ENCODE measurements at regions not wholly inside any gene's neighbourhood (a gene's known extent, or its start where the extent isn't known, plus 50 kb on each side); places are given as distances from the start of the nearest gene placed in this dataset.

DNA sequence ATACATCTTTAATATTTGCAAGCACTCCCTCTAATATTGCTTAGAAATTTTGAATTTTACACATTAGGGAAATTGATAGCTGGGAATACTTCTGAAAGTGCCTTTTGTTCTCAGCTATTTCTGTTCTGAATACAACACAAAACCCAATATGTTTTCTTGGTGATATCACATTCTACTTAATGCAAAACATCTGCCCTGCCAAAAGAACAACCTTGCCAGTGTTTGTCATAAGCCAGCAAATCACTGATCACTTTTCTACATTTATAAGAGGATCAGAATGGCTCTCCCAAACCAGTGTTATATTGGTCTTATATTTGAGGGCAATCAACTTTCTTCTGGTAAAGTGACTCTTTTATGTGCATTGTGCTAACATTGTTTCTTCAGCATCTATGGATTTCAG lies 126.8 kb upstream of the APOOL start:
- Mint-ChIP-seq H3K9me3 (no peaks in the 10 kb centered on the region), H3K36me3 (ENCODE audit: low read depth) (no peaks in the 10 kb centered on the region), H3K4me1 (ENCODE audit: low read depth) (no peaks in the 10 kb centered on the region), H3K27ac (no peak overlapping the region), H3K27me3 (no peaks in the 10 kb centered on the region), H3K4me3 (no peak overlapping the region)
- H3K4me1 ChIP-seq (ENCODE audit: insufficient read depth, low read length): no peaks in the 10 kb centered on the region
- no peak for DNase-seq
- ATAC-seq (ENCODE audit: poor library complexity): no peak
- no peaks in the 10 kb centered on the region for H3K36me3 ChIP-seq (ENCODE audit: insufficient read depth, low read length)
- ChIA-PET CTCF (no interaction called here), POLR2A (no interaction called here)
- H3K27me3 ChIP-seq (ENCODE audit: control insufficient read depth in 1 of 2, insufficient read depth in 2 of 2, low read length in 2 of 2): no peaks in the 10 kb centered on the region
- intact Hi-C loops (cut with DNase I, micrococcal nuclease): no loop called here
- H3K4me3 ChIP-seq (ENCODE audit: low read length): no peak overlapping the region
- no peaks in the 10 kb centered on the region for H3K9me3 ChIP-seq (ENCODE audit: control insufficient read depth in 1 of 2, insufficient read depth in 1 of 2, low read length in 2 of 2)
- no peak overlapping the region for H3K27ac ChIP-seq (ENCODE audit: low read depth in 1 of 2, low read length in 2 of 2)
- TF ChIP-seq, protein P1, sequence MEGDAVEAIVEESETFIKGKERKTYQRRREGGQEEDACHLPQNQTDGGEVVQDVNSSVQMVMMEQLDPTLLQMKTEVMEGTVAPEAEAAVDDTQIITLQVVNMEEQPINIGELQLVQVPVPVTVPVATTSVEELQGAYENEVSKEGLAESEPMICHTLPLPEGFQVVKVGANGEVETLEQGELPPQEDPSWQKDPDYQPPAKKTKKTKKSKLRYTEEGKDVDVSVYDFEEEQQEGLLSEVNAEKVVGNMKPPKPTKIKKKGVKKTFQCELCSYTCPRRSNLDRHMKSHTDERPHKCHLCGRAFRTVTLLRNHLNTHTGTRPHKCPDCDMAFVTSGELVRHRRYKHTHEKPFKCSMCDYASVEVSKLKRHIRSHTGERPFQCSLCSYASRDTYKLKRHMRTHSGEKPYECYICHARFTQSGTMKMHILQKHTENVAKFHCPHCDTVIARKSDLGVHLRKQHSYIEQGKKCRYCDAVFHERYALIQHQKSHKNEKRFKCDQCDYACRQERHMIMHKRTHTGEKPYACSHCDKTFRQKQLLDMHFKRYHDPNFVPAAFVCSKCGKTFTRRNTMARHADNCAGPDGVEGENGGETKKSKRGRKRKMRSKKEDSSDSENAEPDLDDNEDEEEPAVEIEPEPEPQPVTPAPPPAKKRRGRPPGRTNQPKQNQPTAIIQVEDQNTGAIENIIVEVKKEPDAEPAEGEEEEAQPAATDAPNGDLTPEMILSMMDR (IDR thresholded peaks at IDR 0.05): no peak

GRCh38 chrX:84893897-84894296 lies 109.8 kb upstream of the APOOL start:
- ATAC-seq (ENCODE audit: poor library complexity) (no peak), DNase-seq (no peak)
- Mint-ChIP-seq H3K27me3 (no peaks in the 10 kb centered on the region), H3K36me3 (ENCODE audit: low read depth) (no peaks in the 10 kb centered on the region), H3K27ac (no peak overlapping the region), H3K4me1 (ENCODE audit: low read depth) (no peaks in the 10 kb centered on the region), H3K9me3 (no peaks in the 10 kb centered on the region), H3K4me3 (no peak overlapping the region)
- CTCF ChIA-PET: no interaction called here
- no peak overlapping the region for H3K27ac ChIP-seq (ENCODE audit: low read depth in 1 of 2, low read length in 2 of 2)
- no peaks in the 10 kb centered on the region for H3K36me3 ChIP-seq (ENCODE audit: insufficient read depth, low read length)
- no peaks in the 10 kb centered on the region for H3K27me3 ChIP-seq (ENCODE audit: control insufficient read depth in 1 of 2, insufficient read depth in 2 of 2, low read length in 2 of 2)
- no peaks in the 10 kb centered on the region for H3K9me3 ChIP-seq (ENCODE audit: control insufficient read depth in 1 of 2, insufficient read depth in 1 of 2, low read length in 2 of 2)
- H3K4me3 ChIP-seq (ENCODE audit: low read length): no peak overlapping the region
- intact Hi-C loops (cut with DNase I, micrococcal nuclease): no loop called here
- H3K4me1 ChIP-seq (ENCODE audit: insufficient read depth, low read length): no peaks in the 10 kb centered on the region
- POLR2A ChIA-PET: no interaction called here
- TF ChIP-seq, protein P1 (IDR thresholded peaks at IDR 0.05): no peak

GRCh38 chrX:84907324-84907968 lies 96.2 kb upstream of the APOOL start:
- Histone ChIP-seq H3K4me3 (ENCODE audit: low read length) (no peak overlapping the region), H3K9me3 (ENCODE audit: control insufficient read depth in 1 of 2, insufficient read depth in 1 of 2, low read length in 2 of 2) (no peaks in the 10 kb centered on the region), H3K27ac (ENCODE audit: low read depth in 1 of 2, low read length in 2 of 2) (no peak overlapping the region), H3K27me3 (ENCODE audit: control insufficient read depth in 1 of 2, insufficient read depth in 2 of 2, low read length in 2 of 2) (no peaks in the 10 kb centered on the region), H3K36me3 (ENCODE audit: insufficient read depth, low read length) (no peaks in the 10 kb centered on the region), H3K4me1 (ENCODE audit: insufficient read depth, low read length) (no peaks in the 10 kb centered on the region)
- Mint-ChIP-seq H3K4me3 (no peak overlapping the region), H3K36me3 (ENCODE audit: low read depth) (no peaks in the 10 kb centered on the region), H3K4me1 (ENCODE audit: low read depth) (no peaks in the 10 kb centered on the region), H3K27me3 (no peaks in the 10 kb centered on the region), H3K27ac (no peak overlapping the region), H3K9me3 (no peaks in the 10 kb centered on the region)
- TF ChIP-seq, protein P1 (IDR thresholded peaks at IDR 0.05): no peak
- POLR2A ChIA-PET: no interaction called here
- DNase-seq (no peak), ATAC-seq (ENCODE audit: poor library complexity) (no peak)
- intact Hi-C loops (cut with DNase I, micrococcal nuclease): no loop called here
- CTCF ChIA-PET: no interaction called here
